ENCODE measurements at regions not wholly inside any gene's neighbourhood (a gene's known extent, or its start where the extent isn't known, plus 50 kb on each side); places are given as distances from the start of the nearest gene placed in this dataset.
"Not testable (repeated sequence)": the region's sequence is repeated elsewhere in the genome, so short reads cannot be mapped to it uniquely, and the experiment has no call there.

- no peak for DNase-seq
Observed at GRCh38 chr5:166178411-166179080, 2112.9 kb upstream of the WWC1 start.

GRCh38 chr5:166185185-166185584 is 2106.3 kb upstream of the WWC1 start:
- DNase-seq, result no peak

GRCh38 chr5:166188501-166189325 is 2102.7 kb upstream of the WWC1 start:
- DNase-seq, result no peak

GRCh38 chr5:166192696-166193095 is 2098.7 kb upstream of the WWC1 start:
- no peak for DNase-seq

- no peak for DNase-seq
Observed at GRCh38 chr5:166195981-166196380, 2095.5 kb upstream of the WWC1 start.

- DNase-seq, result no peak
Observed at GRCh38 chr5:166200532-166200931, 2090.9 kb upstream of the WWC1 start.

GRCh38 chr5:166211640-166212039 is 2079.8 kb upstream of the WWC1 start:
- DNase-seq, result no peak

- no peak for DNase-seq
Observed at GRCh38 chr5:166236327-166236726, 2055.1 kb upstream of the WWC1 start.

GRCh38 chr5:166240705-166241104 is 2050.7 kb upstream of the WWC1 start:
- no peak for DNase-seq

GRCh38 chr5:166245556-166245955 is 2045.9 kb upstream of the WWC1 start:
- DNase-seq, result no peak

- DNase-seq, result no peak
Observed at GRCh38 chr5:166251786-166252185, 2039.7 kb upstream of the WWC1 start.

- DNase-seq, result no peak
Observed at GRCh38 chr5:166257661-166258060, 2033.8 kb upstream of the WWC1 start.

- no peak for DNase-seq
Observed at GRCh38 chr5:166262395-166262794, 2029.0 kb upstream of the WWC1 start.

GRCh38 chr5:166267907-166268306 is 2023.5 kb upstream of the WWC1 start:
- DNase-seq, result no peak

- DNase-seq, result no peak
Observed at GRCh38 chr5:166270712-166271111, 2020.7 kb upstream of the WWC1 start.

GRCh38 chr5:166276006-166276405 is 2015.4 kb upstream of the WWC1 start:
- DNase-seq, result no peak

GRCh38 chr5:166279828-166280227 is 2011.6 kb upstream of the WWC1 start:
- no peak for DNase-seq

- DNase-seq, result no peak
Observed at GRCh38 chr5:166281433-166281832, 2010.0 kb upstream of the WWC1 start.

- no peak for DNase-seq
Observed at GRCh38 chr5:166282939-166283338, 2008.5 kb upstream of the WWC1 start.

- no peak for DNase-seq
Observed at GRCh38 chr5:166285361-166285760, 2006.1 kb upstream of the WWC1 start.

GRCh38 chr5:166286832-166287231 is 2004.6 kb upstream of the WWC1 start:
- no peak for DNase-seq

- DNase-seq, result no peak
Observed at GRCh38 chr5:166287866-166288265, 2003.6 kb upstream of the WWC1 start.

- not testable (repeated sequence) for DNase-seq
Observed at GRCh38 chr5:166291800-166292199, 1999.6 kb upstream of the WWC1 start.

- DNase-seq, result no peak
Observed at GRCh38 chr5:166293892-166294291, 1997.6 kb upstream of the WWC1 start.

GRCh38 chr5:166302166-166302565 is 1989.3 kb upstream of the WWC1 start:
- no peak for DNase-seq

Measured in NCI-H1436 (cell line).